Keratinocyte (primary cell): ENCODE measurements at regions not wholly inside any gene's neighbourhood (a gene's known extent, or its start where the extent isn't known, plus 50 kb on each side); places are given as distances from the start of the nearest gene placed in this dataset.
A peak's percentile ranks its signal among the peaks of the same experiment; 100 is the strongest.

Experiments used
- DNase-seq: peaks from one replicate; pipeline ENCODE4 v3.0.0-alpha.2; 2011; ENCODE audit warnings: low read depth, missing footprints, low spot score
- FAIRE-seq: peaks from 2 replicates; lab custom pipeline; 2011; peaks lifted over from hg19 to GRCh38; lab: Jason Lieb, UNC
- H2AFZ ChIP-seq: 2 replicates; pipeline ENCODE4 v1.6.0; 2012; ENCODE audit warnings: low read length, control low read depth, inconsistent platforms; ENCODE audit not compliant: control insufficient read depth
- H3K27ac ChIP-seq: 2 replicates; pipeline ENCODE4 v1.5.1; 2011; ENCODE audit warnings: low read length; ENCODE audit not compliant: control insufficient read depth, insufficient read depth
- H3K27me3 ChIP-seq: 3 replicates; pipeline ENCODE4 v1.6.0; 2011; ENCODE audit warnings: low read length; ENCODE audit not compliant: control insufficient read depth, insufficient read depth; ENCODE audit errors: extremely low read depth
- H3K36me3 ChIP-seq, 2 experiments: 2 replicates in 1 of 2; 3 replicates in 1 of 2; pipeline ENCODE4 v1.5.1; 2011; ENCODE audit warnings: low read length in 2 of 2, mild to moderate bottlenecking in 1 of 2; ENCODE audit not compliant: control insufficient read depth in 2 of 2, insufficient read depth in 2 of 2; ENCODE audit errors: extremely low read depth in 1 of 2
- H3K4me1 ChIP-seq: 3 replicates; pipeline ENCODE4 v1.5.1; 2011; ENCODE audit warnings: low read length; ENCODE audit not compliant: control insufficient read depth, insufficient read depth; ENCODE audit errors: extremely low read depth
- H3K4me2 ChIP-seq: 3 replicates; pipeline ENCODE4 v1.6.0; 2011; ENCODE audit warnings: low read depth, low read length; ENCODE audit not compliant: control insufficient read depth, insufficient read depth; ENCODE audit errors: extremely low read depth
- H3K4me3 ChIP-seq, 3 experiments: fragments of 200-600 bp in 1 of 3; sonication (generic) in 1 of 3; 2 replicates in 2 of 3; 3 replicates in 1 of 3; pipeline ENCODE4 v1.5.1; 2011 to 2016; ENCODE audit warnings: low read length in 3 of 3, mild to moderate bottlenecking in 3 of 3, control low read depth in 2 of 3, inconsistent platforms in 1 of 3, low read depth in 1 of 3, mixed read lengths in 1 of 3, mixed run types in 1 of 3, moderate library complexity in 1 of 3; ENCODE audit not compliant: control insufficient read depth in 2 of 3, insufficient read depth in 2 of 3; ENCODE audit errors: extremely low read depth in 1 of 3
- H3K79me2 ChIP-seq: 2 replicates; pipeline ENCODE4 v1.6.0; 2012; ENCODE audit warnings: low read length; ENCODE audit not compliant: control insufficient read depth, insufficient read depth
- H3K9ac ChIP-seq: 3 replicates; pipeline ENCODE4 v1.6.0; 2011; ENCODE audit warnings: low read length; ENCODE audit not compliant: control insufficient read depth, insufficient read depth; ENCODE audit errors: extremely low read depth
- H3K9me1 ChIP-seq: 3 replicates; pipeline ENCODE4 v1.6.0; 2011; ENCODE audit warnings: low read length; ENCODE audit not compliant: control insufficient read depth, insufficient read depth; ENCODE audit errors: extremely low read depth
- H3K9me3 ChIP-seq: 2 replicates; pipeline ENCODE4 v1.5.1; 2012; ENCODE audit warnings: low read depth, low read length; ENCODE audit not compliant: control insufficient read depth
- H4K20me1 ChIP-seq: 3 replicates; pipeline ENCODE4 v1.6.0; 2011; ENCODE audit warnings: low read length; ENCODE audit not compliant: control insufficient read depth, insufficient read depth; ENCODE audit errors: extremely low read depth
- CTCF ChIP-seq, 3 experiments: IDR thresholded peaks in 1 of 3; conservative IDR thresholded peaks in 1 of 3; optimal IDR thresholded peaks in 1 of 3; 2 replicates in 2 of 3; 3 replicates in 1 of 3; pipeline versions ENCODE3 to v1.5.1; 2011; ENCODE audit warnings: low read length in 3 of 3, mild to moderate bottlenecking in 3 of 3, moderate library complexity in 2 of 3, control low read depth in 1 of 3, inconsistent platforms in 1 of 3; ENCODE audit not compliant: insufficient read depth in 2 of 3; ENCODE audit errors: extremely low read depth in 1 of 3
- EZH2 ChIP-seq: IDR thresholded peaks from one replicate; pipeline ENCODE4 v1.6.1; 2012; ENCODE audit warnings: inconsistent platforms, mild to moderate bottlenecking, low read length, moderate library complexity
- dilution Hi-C: fragments of 300-500 bp; cut with MboI; formaldehyde crosslinking; loops from one replicate; pipeline ENCODE4 v1.7.0; 2020; ENCODE audit warnings: low sequenced_read_pairs; ENCODE audit not compliant: extremely low pct_ligation_motif_present

GRCh38 chr1:114032271-114033215 is 53.3 kb downstream of the OLFML3 start:
- H3K27me3 ChIP-seq = no peaks in the 10 kb centered on the region
- TF ChIP-seq CTCF (optimal IDR thresholded peaks at IDR 0.05 in 1 of 3, IDR thresholded peaks at IDR 0.05 in 1 of 3, conservative IDR thresholded peaks at IDR 0.05 in 1 of 3; ENCODE audit: extremely low read depth in 1 of 3, insufficient read depth in 2 of 3, low read length in 3 of 3) (no peak), EZH2 (no peak)
- DNase-seq (no peak), FAIRE-seq (peak; percentile 90)
- H3K9me1 ChIP-seq = no peaks in the 10 kb centered on the region
- H4K20me1 ChIP-seq = no peaks in the 10 kb centered on the region
- no peak overlapping the region for H2AFZ ChIP-seq
- no peak overlapping the region for H3K4me3 ChIP-seq
- H3K27ac ChIP-seq = peak overlapping the region; percentile 19
- dilution Hi-C loops = no loop called here
- no peaks in the 10 kb centered on the region for H3K36me3 ChIP-seq
- no peaks in the 10 kb centered on the region for H3K9me3 ChIP-seq
- H3K9ac ChIP-seq = no peak overlapping the region
- H3K4me2 ChIP-seq = peak overlapping the region; percentile 13
- H3K4me1 ChIP-seq = peaks cover 19% of the 10 kb centered on the region
- H3K79me2 ChIP-seq = no peaks in the 10 kb centered on the region

GRCh38 chr1:114033216-114033706 is 54.0 kb downstream of the OLFML3 start:
- FAIRE-seq (no peak), DNase-seq (no peak)
- TF ChIP-seq CTCF (optimal IDR thresholded peaks at IDR 0.05 in 1 of 3, IDR thresholded peaks at IDR 0.05 in 1 of 3, conservative IDR thresholded peaks at IDR 0.05 in 1 of 3; ENCODE audit: extremely low read depth in 1 of 3, insufficient read depth in 2 of 3, low read length in 3 of 3) (peak in 1 of 3 experiments; percentile 64), EZH2 (no peak)
- Histone ChIP-seq H3K4me2 (peak overlapping the region; percentile 13), H3K27me3 (no peaks in the 10 kb centered on the region), H3K4me3 (no peak overlapping the region), H4K20me1 (no peaks in the 10 kb centered on the region), H3K9me3 (no peaks in the 10 kb centered on the region), H3K27ac (no peak overlapping the region), H3K4me1 (peaks cover 22% of the 10 kb centered on the region), H2AFZ (no peak overlapping the region), H3K36me3 (no peaks in the 10 kb centered on the region), H3K79me2 (no peaks in the 10 kb centered on the region), H3K9me1 (no peaks in the 10 kb centered on the region), H3K9ac (no peak overlapping the region)
- dilution Hi-C loops = no loop called here
